LNCAP (cell line): ENCODE measurements at regions not wholly inside any gene's neighbourhood (a gene's known extent, or its start where the extent isn't known, plus 50 kb on each side); places are given as distances from the start of the nearest gene placed in this dataset.

Experiments used
- CTCF ChIP-seq: fragments of 450-650 bp; IDR thresholded peaks from 2 replicates; pipeline ENCODE4 v1.5.1; 2017; ENCODE audit warnings: mild to moderate bottlenecking

GRCh38 chr11:106514706-106515105, 437.2 kb downstream of the AASDHPPT start:
- TF ChIP-seq CTCF, result no peak

- TF ChIP-seq CTCF, result no peak
These were observed 440.0 kb downstream of the AASDHPPT start for GRCh38 chr11:106517426-106517825.

GRCh38 chr11:106520146-106520912, 442.9 kb downstream of the AASDHPPT start:
- TF ChIP-seq CTCF, result no peak

- TF ChIP-seq CTCF, result no peak
These were observed 443.5 kb downstream of the AASDHPPT start for GRCh38 chr11:106520920-106521319.

GRCh38 chr11:106523171-106523570, 445.7 kb downstream of the AASDHPPT start:
- no peak for TF ChIP-seq CTCF

GRCh38 chr11:106523921-106524320, 446.5 kb downstream of the AASDHPPT start:
- no peak for TF ChIP-seq CTCF

GRCh38 chr11:106524436-106524835, 447.0 kb downstream of the AASDHPPT start:
- TF ChIP-seq CTCF, result no peak

GRCh38 chr11:106533046-106533445, 455.6 kb downstream of the AASDHPPT start:
- no peak for TF ChIP-seq CTCF
